Left ventricle myocardium inferior (tissue), 1 donor: ENCODE measurements at regions not wholly inside any gene's neighbourhood (a gene's known extent, or its start where the extent isn't known, plus 50 kb on each side); places are given as distances from the start of the nearest gene placed in this dataset.
A peak's percentile ranks its signal among the peaks of the same experiment; 100 is the strongest.
"Not testable (repeated sequence)": the region's sequence is repeated elsewhere in the genome, so short reads cannot be mapped to it uniquely, and the experiment has no call there.

Experiments used
- DNase-seq: peaks from one replicate; pipeline ENCODE4 v3.0.0-alpha.2; 2020
- H3K27ac ChIP-seq: fragments of 200-600 bp; replicated peaks from 2 replicates; pipeline ENCODE4 v1.8.0; 2021
- H3K27me3 ChIP-seq: fragments of 200-600 bp; 2 replicates; pipeline ENCODE4 v1.8.0; 2021; ENCODE audit warnings: low read depth
- H3K36me3 ChIP-seq: fragments of 200-600 bp; 2 replicates; pipeline ENCODE4 v1.8.0; 2021
- H3K4me1 ChIP-seq: fragments of 200-600 bp; 2 replicates; pipeline ENCODE4 v1.8.0; 2021
- H3K4me3 ChIP-seq: fragments of 200-600 bp; 2 replicates; pipeline ENCODE4 v1.8.0; 2021; ENCODE audit warnings: mild to moderate bottlenecking, moderate library complexity
- H3K9me3 ChIP-seq: fragments of 200-600 bp; replicated peaks from 2 replicates; pipeline ENCODE4 v1.8.0; 2021
- CTCF ChIP-seq: fragments of 200-600 bp; IDR thresholded peaks from 2 replicates; pipeline ENCODE4 v1.8.0; 2021; ENCODE audit warnings: antibody characterized with exemption, mild to moderate bottlenecking, borderline replicate concordance
- intact Hi-C: fragments of 100-400 bp; cut with micrococcal nuclease; formaldehyde crosslinking; loops from one replicate; pipeline ENCODE4 v1.11.0; 2022
- donor health status: DM: no; HTN: yes; CAD: no; lungs with severe emphysema.

- no peak for TF ChIP-seq CTCF
- Histone ChIP-seq H3K4me3 (no peak overlapping the region), H3K36me3 (no peaks in the 10 kb centered on the region), H3K27ac (no peak overlapping the region), H3K9me3 (no peaks in the 10 kb centered on the region), H3K4me1 (peaks cover 10% of the 10 kb centered on the region), H3K27me3 (peaks cover 53% of the 10 kb centered on the region)
- no peak for DNase-seq
- intact Hi-C loops, result no loop called here
Measured at GRCh38 chr17:72380737-72381136, 259.9 kb downstream of the SOX9 start.

GRCh38 chr17:72381597-72382397 is 261.0 kb downstream of the SOX9 start:
- H3K4me1 ChIP-seq, result peaks cover 10% of the 10 kb centered on the region
- H3K27ac ChIP-seq, result no peak overlapping the region
- DNase-seq, result no peak
- H3K9me3 ChIP-seq, result no peaks in the 10 kb centered on the region
- TF ChIP-seq CTCF, result no peak
- intact Hi-C loops, result no loop called here
- H3K27me3 ChIP-seq, result peaks cover 51% of the 10 kb centered on the region
- H3K4me3 ChIP-seq, result no peak overlapping the region
- no peaks in the 10 kb centered on the region for H3K36me3 ChIP-seq

GRCh38 chr17:72382971-72383722 is 262.3 kb downstream of the SOX9 start:
- intact Hi-C loops, result no loop called here

GRCh38 chr17:72385475-72385874 is 264.7 kb downstream of the SOX9 start:
- TF ChIP-seq CTCF, result no peak

More at GRCh38 chr17:72382971-72383722, 262.3 kb downstream of the SOX9 start:
- no peak overlapping the region for H3K27ac ChIP-seq
- peak; percentile 68 for DNase-seq
- H3K4me3 ChIP-seq, result no peak overlapping the region
- peaks cover 48% of the 10 kb centered on the region for H3K27me3 ChIP-seq
- H3K4me1 ChIP-seq, result peaks cover 10% of the 10 kb centered on the region
- H3K36me3 ChIP-seq, result no peaks in the 10 kb centered on the region
- H3K9me3 ChIP-seq, result no peaks in the 10 kb centered on the region
- TF ChIP-seq CTCF, result no peak

GRCh38 chr17:72386173-72386572 is 265.4 kb downstream of the SOX9 start:
- H3K9me3 ChIP-seq, DNase-seq, H3K4me1 ChIP-seq, H3K27ac ChIP-seq, intact Hi-C loops, H3K4me3 ChIP-seq, H3K36me3 ChIP-seq: not testable (repeated sequence)
- H3K27me3 ChIP-seq, result peaks cover 37% of the 10 kb centered on the region

More at GRCh38 chr17:72385475-72385874, 264.7 kb downstream of the SOX9 start:
- no peak overlapping the region for H3K27ac ChIP-seq
- no peaks in the 10 kb centered on the region for H3K36me3 ChIP-seq
- H3K4me3 ChIP-seq, result no peak overlapping the region
- no peak for DNase-seq
- no peaks in the 10 kb centered on the region for H3K9me3 ChIP-seq
- intact Hi-C loops, result no loop called here
- H3K27me3 ChIP-seq, result peaks cover 31% of the 10 kb centered on the region
- peaks cover 10% of the 10 kb centered on the region for H3K4me1 ChIP-seq
